ENCODE measurements at regions not wholly inside any gene's neighbourhood (a gene's known extent, or its start where the extent isn't known, plus 50 kb on each side); places are given as distances from the start of the nearest gene placed in this dataset.
"Not testable (repeated sequence)": the region's sequence is repeated elsewhere in the genome, so short reads cannot be mapped to it uniquely, and the experiment has no call there.

GRCh38 chr5:106801554-106801953 is 869.2 kb downstream of the EFNA5 start:
- no peak for DNase-seq (ENCODE audit: low spot score)

GRCh38 chr5:106797996-106798395 is 872.7 kb downstream of the EFNA5 start:
- DNase-seq (ENCODE audit: low spot score) = no peak

GRCh38 chr5:106796081-106796480 is 874.7 kb downstream of the EFNA5 start:
- no peak for DNase-seq (ENCODE audit: low spot score)

GRCh38 chr5:106784846-106785245 is 885.9 kb downstream of the EFNA5 start:
- no peak for DNase-seq (ENCODE audit: low spot score)

- DNase-seq (ENCODE audit: low spot score) = no peak
Measured at GRCh38 chr5:106780355-106780754, 890.4 kb downstream of the EFNA5 start.

- DNase-seq (ENCODE audit: low spot score) = not testable (repeated sequence)
Measured at GRCh38 chr5:106776515-106776914, 894.2 kb downstream of the EFNA5 start.

GRCh38 chr5:106768392-106768791 is 902.3 kb downstream of the EFNA5 start:
- DNase-seq (ENCODE audit: low spot score) = no peak

- no peak for DNase-seq (ENCODE audit: low spot score)
Measured at GRCh38 chr5:106766916-106767315, 903.8 kb downstream of the EFNA5 start.

GRCh38 chr5:106759581-106759980 is 911.2 kb downstream of the EFNA5 start:
- DNase-seq (ENCODE audit: low spot score) = no peak

- no peak for DNase-seq (ENCODE audit: low spot score)
Measured at GRCh38 chr5:106759152-106759551, 911.6 kb downstream of the EFNA5 start.

- DNase-seq (ENCODE audit: low spot score) = no peak
Measured at GRCh38 chr5:106757672-106758071, 913.1 kb downstream of the EFNA5 start.

- no peak for DNase-seq (ENCODE audit: low spot score)
Measured at GRCh38 chr5:106755789-106756188, 914.9 kb downstream of the EFNA5 start.

GRCh38 chr5:106755066-106755465 is 915.7 kb downstream of the EFNA5 start:
- DNase-seq (ENCODE audit: low spot score) = no peak

GRCh38 chr5:106749826-106750225 is 920.9 kb downstream of the EFNA5 start:
- no peak for DNase-seq (ENCODE audit: low spot score)

- DNase-seq (ENCODE audit: low spot score) = no peak
Measured at GRCh38 chr5:106739127-106739526, 931.6 kb downstream of the EFNA5 start.

GRCh38 chr5:106737111-106737510 is 933.6 kb downstream of the EFNA5 start:
- DNase-seq (ENCODE audit: low spot score) = peak; percentile 13

GRCh38 chr5:106732624-106733023 is 938.1 kb downstream of the EFNA5 start:
- DNase-seq (ENCODE audit: low spot score) = no peak

- DNase-seq (ENCODE audit: low spot score) = no peak
Measured at GRCh38 chr5:106730912-106731311, 939.8 kb downstream of the EFNA5 start.

- DNase-seq (ENCODE audit: low spot score) = no peak
Measured at GRCh38 chr5:106730506-106730905, 940.2 kb downstream of the EFNA5 start.

GRCh38 chr5:106728208-106728607 is 942.5 kb downstream of the EFNA5 start:
- no peak for DNase-seq (ENCODE audit: low spot score)

GRCh38 chr5:106727071-106727470 is 943.7 kb downstream of the EFNA5 start:
- DNase-seq (ENCODE audit: low spot score) = no peak

GRCh38 chr5:106720367-106720766 is 950.4 kb downstream of the EFNA5 start:
- DNase-seq (ENCODE audit: low spot score) = no peak

- DNase-seq (ENCODE audit: low spot score) = no peak
Measured at GRCh38 chr5:106699796-106700195, 970.9 kb downstream of the EFNA5 start.

GRCh38 chr5:106699198-106699597 is 971.5 kb downstream of the EFNA5 start:
- no peak for DNase-seq (ENCODE audit: low spot score)

- no peak for DNase-seq (ENCODE audit: low spot score)
Measured at GRCh38 chr5:106698169-106698568, 972.6 kb downstream of the EFNA5 start.

Data from kidney capillary endothelial cell (primary cell).